ENCODE measurements at regions not wholly inside any gene's neighbourhood (a gene's known extent, or its start where the extent isn't known, plus 50 kb on each side); places are given as distances from the start of the nearest gene placed in this dataset.
"Not testable (repeated sequence)": the region's sequence is repeated elsewhere in the genome, so short reads cannot be mapped to it uniquely, and the experiment has no call there.

DNA sequence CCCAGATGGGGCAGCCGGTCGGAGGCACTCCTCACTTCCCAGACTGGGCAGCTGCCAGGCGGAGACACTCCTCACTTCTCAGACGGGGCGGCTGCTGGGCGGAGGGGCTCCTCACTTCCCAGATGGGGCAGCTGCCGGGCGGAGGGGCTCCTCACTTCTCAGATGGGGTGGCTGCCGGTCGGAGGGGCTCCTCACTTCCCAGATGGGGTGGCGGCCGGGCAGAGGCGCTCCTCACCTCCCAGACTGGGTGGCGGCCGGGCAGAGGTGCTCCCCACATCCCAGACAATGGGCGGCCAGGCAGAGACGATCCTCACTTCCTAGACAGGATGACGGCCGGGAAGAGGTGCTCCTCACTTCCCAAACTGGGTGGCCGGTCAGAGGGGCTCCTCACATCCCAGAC lies 55.2 kb upstream of the DHRS4 start:
- not testable (repeated sequence) for DNase-seq (ENCODE audit: low read depth in 2 of 2)

DNA sequence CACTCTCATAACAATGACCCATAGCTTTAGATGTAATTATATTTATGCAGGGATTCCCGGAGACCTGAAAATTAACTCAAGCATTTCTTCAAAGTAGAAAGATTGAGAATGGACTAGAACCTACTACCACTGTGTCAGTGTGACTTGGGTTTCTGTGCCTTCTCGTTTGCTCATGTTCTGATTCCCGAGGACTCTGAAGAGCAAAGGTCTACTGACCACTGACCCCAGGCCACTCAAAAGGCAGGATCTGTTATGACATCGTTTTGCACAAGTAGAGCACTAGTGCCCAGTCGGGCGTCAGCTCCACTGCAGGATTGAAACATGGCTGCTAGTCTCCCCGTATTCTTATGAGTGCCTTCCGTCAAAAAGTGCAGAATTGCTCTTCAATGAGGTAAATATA lies 53.8 kb upstream of the DHRS4 start:
- no peak for DNase-seq (ENCODE audit: low read depth in 2 of 2)

DNA sequence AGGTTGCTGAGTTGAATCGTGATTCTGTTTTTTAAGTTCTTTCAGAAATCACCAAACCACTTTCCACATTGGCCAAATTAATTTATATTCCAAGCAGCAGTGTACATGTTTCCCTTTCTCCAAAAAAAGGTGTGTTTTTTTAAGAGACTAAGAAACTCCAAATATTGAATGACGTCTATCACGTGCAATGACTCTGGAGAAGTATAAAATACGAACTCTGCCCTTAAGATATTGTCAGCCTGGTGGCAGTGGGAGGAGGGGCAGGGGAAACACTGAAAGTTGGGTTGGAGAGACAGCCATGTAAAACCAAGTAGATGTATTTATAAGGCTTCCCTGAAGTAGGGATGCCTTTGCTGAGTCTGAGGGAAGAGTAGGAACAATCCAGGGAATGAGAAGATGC lies 50.1 kb upstream of the DHRS4 start:
- no peak for DNase-seq (ENCODE audit: low read depth in 2 of 2)
